ENCODE measurements at regions not wholly inside any gene's neighbourhood (a gene's known extent, or its start where the extent isn't known, plus 50 kb on each side); places are given as distances from the start of the nearest gene placed in this dataset.

DNA sequence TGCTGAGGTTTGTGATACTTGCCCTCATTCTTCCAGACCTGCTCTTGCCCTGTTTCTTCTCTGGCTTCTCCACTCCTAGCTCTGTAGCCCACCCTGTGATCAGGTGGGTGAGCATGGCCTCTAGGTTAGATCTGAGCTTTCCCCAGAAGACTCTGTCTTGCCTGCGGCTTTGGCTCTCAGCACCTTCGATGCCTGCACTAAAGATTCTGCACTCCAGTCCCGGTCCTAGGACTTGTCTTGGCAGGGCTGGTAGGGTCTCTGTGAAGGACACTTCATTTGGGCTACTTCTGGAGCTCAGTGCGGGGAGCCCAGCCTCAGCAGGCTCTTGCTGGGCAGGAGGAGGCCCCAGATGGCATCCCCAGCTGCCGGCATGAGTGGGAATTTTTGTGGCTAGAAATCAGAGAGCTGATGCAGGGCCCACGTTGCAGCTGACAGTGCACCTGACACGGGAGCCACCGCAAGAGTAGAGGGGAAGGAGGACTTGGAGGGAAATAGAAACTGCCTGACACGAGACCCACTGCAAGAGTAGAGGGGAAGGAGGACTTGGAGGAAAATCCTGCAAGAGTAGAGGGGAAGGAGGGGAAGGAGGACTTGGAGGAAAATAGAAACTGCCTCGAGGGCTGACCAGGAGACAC is 226.9 kb upstream of the B3GAT1 start:
- H3K23me2 ChIP-seq (ENCODE audit: low read depth, low read length): no peaks in the 10 kb centered on the region; the same call in 1 of the 2 replicates
- ChIA-PET CTCF (ENCODE audit: partially characterized antibody) (interaction anchor here (0.8 kb wide), 1 partner anchor 181 kb away, joined by 4 read pairs; no protein-coding TSS in a partner anchor), POLR2A (ENCODE audit: partially characterized antibody) (no interaction called here)
- no peak overlapping the region for H4K8ac ChIP-seq (ENCODE audit: extremely low read depth, insufficient read depth, low read length)
- no peak for DNase-seq (ENCODE audit: low read depth in 1 of 2, low spot score in 2 of 2)
- no peaks in the 10 kb centered on the region for H4K20me1 ChIP-seq (replicated peaks in 1 of 2; ENCODE audit: control insufficient read depth in 1 of 2, insufficient read depth in 2 of 2, low read length in 2 of 2)
- no peaks in the 10 kb centered on the region for H3K79me2 ChIP-seq (ENCODE audit: control insufficient read depth in 1 of 2, insufficient read depth in 2 of 2, low read length in 2 of 2)
- FAIRE-seq: no peak
- H2AFZ ChIP-seq (ENCODE audit: low read length): no peak overlapping the region
- H2BK5ac ChIP-seq (ENCODE audit: low read depth, low read length): no peak overlapping the region
- no peak overlapping the region for H3K4me2 ChIP-seq (ENCODE audit: insufficient read depth in 1 of 2, low read depth in 2 of 2, low read length in 2 of 2)
- WGBS, 2 experiments (ENCODE audit: extremely low coverage in 1 of 2, insufficient coverage in 1 of 2, insufficient read length in 1 of 2, insufficient replicate concordance in 2 of 2, low coverage in 1 of 2, low lambda C conversion rate in 2 of 2, missing lambda C conversion rate in 1 of 2): 86% methylated on average over 10 of the region's 10 CpGs; no CpG with 5 or more reads in 1 of the 2 experiments
- H3K9ac ChIP-seq (replicated peaks in 1 of 4; ENCODE audit: extremely low read depth in 1 of 4, low read depth in 3 of 4, low read length in 3 of 4): no peak overlapping the region
- peaks cover 1 to 12% (median 3%) of the 10 kb centered on the region in 4 experiments; a peak in 6 of 7 replicates for H3K4me1 ChIP-seq (replicated peaks in 1 of 4; ENCODE audit: control insufficient read depth in 3 of 4, insufficient read depth in 4 of 4, low read length in 3 of 4)
- H2BK120ac ChIP-seq (replicated peaks; ENCODE audit: low read depth, low read length): no peak overlapping the region
- H3K9me3 ChIP-seq (ENCODE audit: insufficient read depth in 2 of 2, low read depth in 1 of 2, low read length in 1 of 2): no peaks in the 10 kb centered on the region
- no peak overlapping the region for H3K14ac ChIP-seq (ENCODE audit: insufficient read length)
- no peak overlapping the region for H3K18ac ChIP-seq (ENCODE audit: extremely low read depth, low read length)
- no peak overlapping the region for H2BK12ac ChIP-seq (ENCODE audit: low read depth, low read length)
- no peak overlapping the region for H4K91ac ChIP-seq (replicated peaks; ENCODE audit: insufficient read length, low read length)
- peaks cover 0 to 2% (median 0%) of the 10 kb centered on the region in 4 experiments; a peak in 1 of 7 replicates for H3K27me3 ChIP-seq (replicated peaks in 1 of 4; ENCODE audit: control insufficient read depth in 3 of 4, extremely low read depth in 1 of 4, insufficient read depth in 3 of 4, low read length in 3 of 4)
- no peak overlapping the region for H3K4ac ChIP-seq (replicated peaks; ENCODE audit: insufficient read length, low read depth, low read length)
- H3K23ac ChIP-seq (ENCODE audit: insufficient read length): no peak overlapping the region
- no peaks in the 10 kb centered on the region for H3K79me1 ChIP-seq (ENCODE audit: low read depth, low read length)
- H4K5ac ChIP-seq (ENCODE audit: insufficient read length, low read depth, low read length): no peak overlapping the region
- H3K4me3 ChIP-seq (ENCODE audit: extremely low read depth in 1 of 4, insufficient read depth in 2 of 4, low read depth in 3 of 4, low read length in 4 of 4): no peak overlapping the region
- no peaks in the 10 kb centered on the region for H3K36me3 ChIP-seq (ENCODE audit: control insufficient read depth in 2 of 4, insufficient read depth in 4 of 4, low read length in 3 of 4)
- no peak overlapping the region for H3K27ac ChIP-seq (ENCODE audit: low read depth, low read length)
- H2AK5ac ChIP-seq (ENCODE audit: low read depth, low read length): no peak overlapping the region
- H3K56ac ChIP-seq (replicated peaks; ENCODE audit: insufficient read length, low read depth, low read length): no peak overlapping the region
- no peak overlapping the region for H2BK20ac ChIP-seq (ENCODE audit: low read length)
- no peak overlapping the region for H2BK15ac ChIP-seq (ENCODE audit: low read length)
- TF ChIP-seq HDAC2 (IDR thresholded peaks at IDR 0.05; ENCODE audit: borderline replicate concordance in 1 of 2, low read depth in 2 of 2, low read length in 2 of 2) (no peak), TEAD4 (IDR thresholded peaks at IDR 0.05; ENCODE audit: low read depth, low read length) (no peak), ZNF274 (IDR thresholded peaks at IDR 0.05; ENCODE audit: borderline replicate concordance, extremely low read depth, low read length) (no peak), KDM5A (IDR thresholded peaks at IDR 0.05; ENCODE audit: low read length) (no peak), EZH2 (IDR thresholded peaks at IDR 0.05; ENCODE audit: low read depth, low read length, severe bottlenecking) (no peak), RNF2 (IDR thresholded peaks at IDR 0.05; ENCODE audit: borderline replicate concordance, low read depth, low read length, missing control alignments, poor library complexity, severe bottlenecking) (no peak), KDM1A (IDR thresholded peaks at IDR 0.05; ENCODE audit: borderline replicate concordance, low read length) (no peak), SP4 (IDR thresholded peaks at IDR 0.05; ENCODE audit: low read length) (no peak), MAFK (IDR thresholded peaks at IDR 0.05; ENCODE audit: low read depth, low read length) (no peak)
- TF ChIP-seq, protein P1, sequence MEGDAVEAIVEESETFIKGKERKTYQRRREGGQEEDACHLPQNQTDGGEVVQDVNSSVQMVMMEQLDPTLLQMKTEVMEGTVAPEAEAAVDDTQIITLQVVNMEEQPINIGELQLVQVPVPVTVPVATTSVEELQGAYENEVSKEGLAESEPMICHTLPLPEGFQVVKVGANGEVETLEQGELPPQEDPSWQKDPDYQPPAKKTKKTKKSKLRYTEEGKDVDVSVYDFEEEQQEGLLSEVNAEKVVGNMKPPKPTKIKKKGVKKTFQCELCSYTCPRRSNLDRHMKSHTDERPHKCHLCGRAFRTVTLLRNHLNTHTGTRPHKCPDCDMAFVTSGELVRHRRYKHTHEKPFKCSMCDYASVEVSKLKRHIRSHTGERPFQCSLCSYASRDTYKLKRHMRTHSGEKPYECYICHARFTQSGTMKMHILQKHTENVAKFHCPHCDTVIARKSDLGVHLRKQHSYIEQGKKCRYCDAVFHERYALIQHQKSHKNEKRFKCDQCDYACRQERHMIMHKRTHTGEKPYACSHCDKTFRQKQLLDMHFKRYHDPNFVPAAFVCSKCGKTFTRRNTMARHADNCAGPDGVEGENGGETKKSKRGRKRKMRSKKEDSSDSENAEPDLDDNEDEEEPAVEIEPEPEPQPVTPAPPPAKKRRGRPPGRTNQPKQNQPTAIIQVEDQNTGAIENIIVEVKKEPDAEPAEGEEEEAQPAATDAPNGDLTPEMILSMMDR (IDR thresholded peaks at IDR 0.05; ENCODE audit: control extremely low read depth in 1 of 3, insufficient read depth in 1 of 3, low read depth in 1 of 3, low read length in 3 of 3): no peak
